Ovary (tissue), 7 donors: ENCODE measurements at regions not wholly inside any gene's neighbourhood (a gene's known extent, or its start where the extent isn't known, plus 50 kb on each side); places are given as distances from the start of the nearest gene placed in this dataset.

Experiments used
- DNase-seq, 5 donors: peaks; one replicate each; pipeline ENCODE4 v3.0.0-alpha.2; 2019 to 2020
- H3K27ac ChIP-seq, 2 donors: fragments of 200-600 bp; one replicate each; pipeline versions ENCODE4 v1.5.1 to v1.8.0; 2019 to 2022
- H3K27me3 ChIP-seq: fragments of 200-600 bp; one replicate; pipeline ENCODE4 v1.8.0; 2022
- H3K36me3 ChIP-seq: fragments of 200-600 bp; sonication (generic); one replicate; pipeline ENCODE4 v1.5.1; 2019
- H3K4me1 ChIP-seq: one replicate; pipeline ENCODE4 v1.8.1; 2013; ENCODE audit warnings: mild to moderate bottlenecking, moderate library complexity; ENCODE audit not compliant: insufficient read depth
- H3K4me3 ChIP-seq: fragments of 200-600 bp; sonication (generic); one replicate; pipeline ENCODE4 v1.5.1; 2017
- H3K9me3 ChIP-seq, 2 donors: fragments of 200-600 bp in 1 of 2; sonication (generic) in 1 of 2; one replicate each; pipeline versions ENCODE4 v1.5.1 to v1.8.1; 2013 to 2019; ENCODE audit warnings: mild to moderate bottlenecking in 1 of 2, moderate library complexity in 1 of 2
- CTCF ChIP-seq, 3 donors: fragments of 450-650 bp in 2 of 3; fragments of 200-600 bp in 1 of 3; IDR thresholded peaks; one replicate each; pipeline versions ENCODE4 v1.5.1 to v1.8.0; 2016 to 2022; ENCODE audit warnings: antibody characterized with exemption in 3 of 3, mild to moderate bottlenecking in 1 of 3
- EP300 ChIP-seq: sonication (generic); formaldehyde crosslinking; IDR thresholded peaks from one replicate; pipeline ENCODE4 v1.6.1; 2017; ENCODE audit warnings: antibody characterized with exemption
- POLR2A ChIP-seq: fragments of 450-650 bp; IDR thresholded peaks from one replicate; pipeline ENCODE4 v1.6.1; 2017; ENCODE audit warnings: antibody characterized with exemption, mild to moderate bottlenecking, moderate library complexity
- WGBS, 3 donors: extraction: QIAGEN DNeasy Blood & Tissue Kit in 1 of 3; methylation state at CpG; one replicate each; pipeline versions ENCODE4 v1.1.5 to v1.1.7; 2013 to 2017; 5-methylcytosine and 5-hydroxymethylcytosine counted together
- intact Hi-C, 4 donors: fragments of 100-400 bp; cut with DNase I; formaldehyde crosslinking; loops; one replicate each; pipeline versions ENCODE4 v1.11.0 to v1.15.1; 2022 to 2023
- donor health status: DM: no; HTN: no; CAD: no; lungs with moderate emphysema.
- donor health status: DM: no; HTN: no; CAD: no.
- donor health status: Bipolar disorder and iron deficiency.
- donor health status: DM: no; HTN: no; CAD: no.
- donor health status: DM: yes; HTN: yes; CAD: no.

GRCh38 chr14:85948153-85948552 lies 418.2 kb downstream of the FLRT2 start:
- no peaks in the 10 kb centered on the region for H3K36me3 ChIP-seq
- no peak overlapping the region for H3K27ac ChIP-seq
- no peaks in the 10 kb centered on the region for H3K4me1 ChIP-seq
- TF ChIP-seq EP300 = no peak
- no peak for TF ChIP-seq POLR2A
- no peak for TF ChIP-seq CTCF (IDR thresholded peaks at IDR 0.05)
- H3K4me3 ChIP-seq = no peak overlapping the region
- no peaks in the 10 kb centered on the region for H3K9me3 ChIP-seq
- H3K27me3 ChIP-seq = no peaks in the 10 kb centered on the region
- WGBS, 3 donors = 67 to 74% (median 72%) methylated on average over 4 of the region's 4 CpGs
- no peak for DNase-seq
- intact Hi-C loops = no loop called here

- Histone ChIP-seq H3K9me3 (no peaks in the 10 kb centered on the region), H3K4me3 (no peak overlapping the region), H3K4me1 (no peaks in the 10 kb centered on the region), H3K27ac (no peak overlapping the region), H3K36me3 (no peaks in the 10 kb centered on the region), H3K27me3 (no peaks in the 10 kb centered on the region)
- DNase-seq = no peak
- intact Hi-C loops = no loop called here
- WGBS, 3 donors = 71 to 79% (median 72%) methylated on average over 4 of the region's 4 CpGs
- TF ChIP-seq POLR2A = no peak
- TF ChIP-seq EP300 = no peak
- TF ChIP-seq CTCF (IDR thresholded peaks at IDR 0.05) = no peak
Measured at GRCh38 chr14:85947461-85948139, 417.7 kb downstream of the FLRT2 start.

GRCh38 chr14:85943192-85943591 lies 413.2 kb downstream of the FLRT2 start:
- no peak for DNase-seq
- H3K4me3 ChIP-seq = no peak overlapping the region
- no peaks in the 10 kb centered on the region for H3K36me3 ChIP-seq
- intact Hi-C loops = no loop called here
- no peak for TF ChIP-seq EP300
- no peak for TF ChIP-seq CTCF (IDR thresholded peaks at IDR 0.05)
- TF ChIP-seq POLR2A = no peak
- H3K27ac ChIP-seq = no peak overlapping the region
- H3K27me3 ChIP-seq = no peaks in the 10 kb centered on the region
- H3K4me1 ChIP-seq = no peaks in the 10 kb centered on the region
- 96 to 100% (median 98%) methylated on average over 1 of the region's 1 CpG for WGBS, 3 donors
- H3K9me3 ChIP-seq = no peaks in the 10 kb centered on the region

GRCh38 chr14:85934886-85935254 lies 404.9 kb downstream of the FLRT2 start:
- H3K27ac ChIP-seq = no peak overlapping the region
- peak overlapping the region; percentile 2 for H3K4me3 ChIP-seq
- TF ChIP-seq POLR2A = no peak
- TF ChIP-seq EP300 = no peak
- no peak for TF ChIP-seq CTCF (IDR thresholded peaks at IDR 0.05)
- H3K9me3 ChIP-seq = peaks cover 0 to 3% of the 10 kb centered on the region in 2 donors
- H3K27me3 ChIP-seq = no peaks in the 10 kb centered on the region
- no peak for DNase-seq
- H3K4me1 ChIP-seq = no peaks in the 10 kb centered on the region
- intact Hi-C loops = no loop called here
- WGBS, 3 donors = 59 to 70% (median 65%) methylated on average over 3 of the region's 3 CpGs
- H3K36me3 ChIP-seq = no peaks in the 10 kb centered on the region
